ENCODE measurements at regions not wholly inside any gene's neighbourhood (a gene's known extent, or its start where the extent isn't known, plus 50 kb on each side); places are given as distances from the start of the nearest gene placed in this dataset.

DNA sequence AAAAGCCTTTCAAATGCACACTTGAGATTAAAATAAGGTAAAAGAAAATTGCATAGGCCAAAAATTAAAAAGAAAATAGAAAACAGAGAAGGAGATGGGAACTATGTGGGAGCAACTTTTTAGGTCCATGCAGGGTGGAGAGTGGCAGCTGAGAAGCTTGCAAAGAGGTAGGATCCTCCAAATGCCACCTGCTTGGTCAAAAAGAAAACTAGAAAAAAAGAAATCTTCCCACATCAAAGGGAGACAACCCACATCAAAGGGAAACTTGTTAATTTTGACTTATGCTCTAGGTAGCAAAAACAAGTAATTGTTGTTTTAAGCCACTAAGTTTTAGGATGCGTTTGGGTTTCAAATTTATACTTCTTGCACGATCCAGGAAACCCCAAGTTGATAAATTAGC lies 342.9 kb downstream of the IL20RB start:
- TF ChIP-seq CTCF (IDR thresholded peaks at IDR 0.05; ENCODE audit: insufficient read depth, low read length, missing control alignments) = no peak
- POLR2A ChIA-PET = no interaction called here
- CTCF ChIA-PET = no interaction called here

GRCh38 chr3:137304313-137305056 lies 346.7 kb downstream of the IL20RB start:
- DNase-seq (ENCODE audit: low read depth, low spot score) = no peak
- ChIA-PET CTCF (no interaction called here), POLR2A (no interaction called here)
- TF ChIP-seq CTCF (IDR thresholded peaks at IDR 0.05; ENCODE audit: insufficient read depth, low read length, missing control alignments) = no peak
- H3K4me3 ChIP-seq (ENCODE audit: low read depth, low read length) = no peak overlapping the region

More for the DNA sequence above, 342.9 kb downstream of the IL20RB start:
- DNase-seq (ENCODE audit: low read depth, low spot score) = no peak
- H3K4me3 ChIP-seq (ENCODE audit: low read depth, low read length) = no peak overlapping the region

DNA sequence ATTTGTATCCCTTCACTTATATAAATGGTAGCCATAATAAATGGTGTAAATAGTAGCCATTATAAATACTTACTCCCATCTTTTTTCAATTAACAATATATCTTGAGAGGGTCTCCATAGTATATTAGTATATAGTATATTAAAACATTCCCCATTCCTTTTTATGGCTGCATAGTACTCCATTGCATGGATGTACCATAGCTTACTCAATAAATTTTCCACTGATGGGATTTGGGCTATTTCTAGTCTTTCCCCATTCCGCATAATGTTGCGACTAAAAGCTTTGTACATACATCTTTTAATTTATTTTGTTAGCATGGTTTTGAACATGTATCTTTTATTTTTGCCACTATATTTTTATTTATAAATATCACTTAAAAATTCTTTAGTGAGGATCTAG lies 366.3 kb downstream of the IL20RB start:
- TF ChIP-seq CTCF (IDR thresholded peaks at IDR 0.05; ENCODE audit: insufficient read depth, low read length, missing control alignments) = no peak
- POLR2A ChIA-PET = no interaction called here
- CTCF ChIA-PET = no interaction called here

GRCh38 chr3:137325170-137325569 lies 367.4 kb downstream of the IL20RB start:
- POLR2A ChIA-PET = no interaction called here
- CTCF ChIA-PET = no interaction called here
- no peak overlapping the region for H3K4me3 ChIP-seq (ENCODE audit: low read depth, low read length)
- no peak for DNase-seq (ENCODE audit: low read depth, low spot score)
- TF ChIP-seq CTCF (IDR thresholded peaks at IDR 0.05; ENCODE audit: insufficient read depth, low read length, missing control alignments) = no peak

More for the DNA sequence above, 366.3 kb downstream of the IL20RB start:
- DNase-seq (ENCODE audit: low read depth, low spot score) = no peak
- H3K4me3 ChIP-seq (ENCODE audit: low read depth, low read length) = no peak overlapping the region

DNA sequence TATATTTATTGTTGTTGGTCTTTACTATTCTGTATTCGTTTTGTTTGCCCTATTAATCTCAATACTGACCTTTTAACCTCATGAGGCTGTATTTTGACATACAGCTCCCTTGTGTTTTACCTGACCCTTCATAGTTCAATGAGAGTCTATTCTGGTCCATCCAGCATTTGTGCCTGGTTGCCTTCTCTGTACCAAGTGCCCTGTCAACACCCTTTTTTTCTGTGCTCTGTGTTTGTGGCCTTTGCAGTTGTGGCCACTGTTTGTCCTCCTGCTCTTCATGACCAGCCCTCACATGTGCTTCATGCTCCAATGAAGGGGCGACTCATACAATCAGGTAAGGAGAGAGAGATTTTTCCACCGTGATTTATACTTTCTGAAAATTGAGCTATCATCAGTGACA lies 368.2 kb downstream of the IL20RB start:
- ChIA-PET CTCF (no interaction called here), POLR2A (no interaction called here)
- DNase-seq (ENCODE audit: low read depth, low spot score) = no peak
- TF ChIP-seq CTCF (IDR thresholded peaks at IDR 0.05; ENCODE audit: insufficient read depth, low read length, missing control alignments) = no peak
- no peak overlapping the region for H3K4me3 ChIP-seq (ENCODE audit: low read depth, low read length)

DNA sequence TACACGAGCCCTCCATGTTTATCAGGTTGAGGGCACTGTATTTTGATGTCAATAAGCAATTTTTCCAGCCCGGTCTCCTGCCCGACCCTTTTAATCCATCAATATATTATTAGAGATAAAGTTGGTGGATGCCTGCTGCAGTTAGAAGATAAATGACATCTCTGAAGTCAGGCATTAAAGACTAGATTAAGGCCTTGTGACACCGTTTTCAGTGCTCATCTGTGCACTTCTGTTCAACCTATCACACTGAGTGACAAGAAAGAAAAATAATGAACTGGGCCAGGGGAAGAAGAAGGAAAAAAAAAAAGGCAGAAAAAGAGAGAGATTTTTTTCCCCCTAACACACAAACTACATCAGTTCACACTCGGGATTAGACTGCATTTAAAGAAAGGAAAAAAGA lies 371.8 kb downstream of the IL20RB start:
- TF ChIP-seq CTCF (IDR thresholded peaks at IDR 0.05; ENCODE audit: insufficient read depth, low read length, missing control alignments) = no peak
- H3K4me3 ChIP-seq (ENCODE audit: low read depth, low read length) = no peak overlapping the region
- ChIA-PET CTCF (no interaction called here), POLR2A (no interaction called here)
- no peak for DNase-seq (ENCODE audit: low read depth, low spot score)
